SK-N-SH (cell line): ENCODE measurements at regions not wholly inside any gene's neighbourhood (a gene's known extent, or its start where the extent isn't known, plus 50 kb on each side); places are given as distances from the start of the nearest gene placed in this dataset.

Source experiments
- CTCF ChIA-PET: fragments of 300-600, 350-600 bp; formaldehyde crosslinking; extraction: SDS; loops from one replicate; lab custom pipeline; 2021; lab: Yijun Ruan, JAX
- POLR2A ChIA-PET: fragments of 350-600 bp; sonication (Branson Sonifier 250); formaldehyde crosslinking; extraction: SDS; loops from one replicate; lab custom pipeline; 2020; ENCODE audit warnings: antibody characterized with exemption, inconsistent platforms; lab: Yijun Ruan, JAX
- DNase-seq: peaks from one replicate; pipeline ENCODE4 v3.0.0; 2012
- H2AFZ ChIP-seq: fragments of 200-600 bp; sonication (generic); 2 replicates; pipeline ENCODE4 v1.8.1; 2016; ENCODE audit warnings: antibody characterized with exemption, mild to moderate bottlenecking, low read depth
- H3F3A ChIP-seq: fragments of 200-600 bp; sonication (generic); replicated peaks from 2 replicates; pipeline ENCODE3; 2016; ENCODE audit warnings: antibody characterized with exemption, mild to moderate bottlenecking; ENCODE audit not compliant: insufficient read depth
- H3K27ac ChIP-seq, 2 experiments: fragments of 200-500 bp in 1 of 2; fragments of 200-600 bp in 1 of 2; sonication (Bioruptor generic) in 1 of 2; sonication (generic), shearing (Covaris generic) in 1 of 2; 2 replicates each; pipeline versions ENCODE4 v1.5.1 to v1.6.1; 2014 to 2016; ENCODE audit warnings: low read depth in 2 of 2, inconsistent platforms in 1 of 2, low read length in 1 of 2, mild to moderate bottlenecking in 1 of 2, mixed read lengths in 1 of 2
- H3K27me3 ChIP-seq: fragments of 200-600 bp; sonication (generic), shearing (Covaris generic); 2 replicates; pipeline ENCODE4 v1.6.1; 2016; ENCODE audit warnings: mixed run types; ENCODE audit not compliant: insufficient read depth
- H3K36me3 ChIP-seq, 2 experiments: fragments of 200-500 bp in 1 of 2; fragments of 200-600 bp in 1 of 2; sonication (Bioruptor generic) in 1 of 2; sonication (generic) in 1 of 2; replicated peaks in 1 of 2; 2 replicates each; pipeline versions ENCODE3 to v1.5.1; 2014 to 2016; ENCODE audit warnings: low read length in 1 of 2, mild to moderate bottlenecking in 1 of 2; ENCODE audit not compliant: insufficient read depth in 2 of 2, control insufficient read depth in 1 of 2
- H3K4me1 ChIP-seq, 2 experiments: fragments of 200-500 bp in 1 of 2; fragments of 200-600 bp in 1 of 2; sonication (Bioruptor generic) in 1 of 2; sonication (generic), shearing (Covaris generic) in 1 of 2; 2 replicates each; pipeline versions ENCODE4 v1.5.1 to v1.6.1; 2014 to 2016; ENCODE audit warnings: low read depth in 1 of 2, low read length in 1 of 2, mixed run types in 1 of 2; ENCODE audit not compliant: insufficient read depth in 2 of 2, control insufficient read depth in 1 of 2
- H3K4me2 ChIP-seq: fragments of 200-600 bp; sonication (generic), shearing (Covaris generic); 2 replicates; pipeline ENCODE4 v1.6.1; 2017; ENCODE audit warnings: mixed run types
- H3K4me3 ChIP-seq, 2 experiments: fragments of 200-500 bp in 1 of 2; fragments of 200-600 bp in 1 of 2; sonication (Bioruptor generic) in 1 of 2; sonication (generic), shearing (Covaris generic) in 1 of 2; 2 replicates each; pipeline versions ENCODE4 v1.5.1 to v1.8.1; 2014 to 2016; ENCODE audit warnings: low read depth in 2 of 2, inconsistent platforms in 1 of 2, low read length in 1 of 2, mild to moderate bottlenecking in 1 of 2, mixed read lengths in 1 of 2, moderate library complexity in 1 of 2
- H3K79me2 ChIP-seq: fragments of 200-600 bp; sonication (generic); 2 replicates; pipeline ENCODE4 v1.8.1; 2017; ENCODE audit warnings: mild to moderate bottlenecking; ENCODE audit not compliant: insufficient read depth
- H3K9ac ChIP-seq: fragments of 200-600 bp; sonication (generic); 2 replicates; pipeline ENCODE4 v1.6.1; 2017; ENCODE audit warnings: mixed run types
- H3K9me2 ChIP-seq: fragments of 200-600 bp; sonication (generic); 2 replicates; pipeline ENCODE4 v1.6.1; 2017; ENCODE audit warnings: mixed run types
- H3K9me3 ChIP-seq: fragments of 200-600 bp; sonication (generic); 2 replicates; pipeline ENCODE4 v1.6.1; 2017; ENCODE audit warnings: mixed run types, mild to moderate bottlenecking, moderate library complexity
- H4K20me1 ChIP-seq: fragments of 200-600 bp; sonication (generic); 2 replicates; pipeline ENCODE4 v1.6.1; 2017; ENCODE audit warnings: mild to moderate bottlenecking, mixed run types; ENCODE audit not compliant: insufficient read depth
- ELF1 ChIP-seq: IDR thresholded peaks from 2 replicates; pipeline ENCODE4 v1.4.0; 2012
- EP300 ChIP-seq, 2 experiments: IDR thresholded peaks; 2 replicates each; pipeline versions ENCODE4 v1.4.0 to v1.6.1; 2012; ENCODE audit warnings: borderline replicate concordance in 1 of 2, low read depth in 1 of 2, low read length in 1 of 2
- EZH2phosphoT487 ChIP-seq: fragments of 200-600 bp; sonication (generic); IDR thresholded peaks from 2 replicates; pipeline ENCODE4 v1.6.1; 2017; ENCODE audit warnings: low read depth, mixed run types, mild to moderate bottlenecking, antibody characterized with exemption, moderate library complexity, borderline replicate concordance
- FOSL2 ChIP-seq: IDR thresholded peaks from 2 replicates; pipeline ENCODE4 v1.4.0; 2012; ENCODE audit warnings: low read depth, mild to moderate bottlenecking, moderate library complexity, borderline replicate concordance
- FOXJ3 ChIP-seq: sonication (generic); formaldehyde crosslinking; IDR thresholded peaks from 2 replicates; pipeline ENCODE4 v1.5.1; 2020; ENCODE audit warnings: mild to moderate bottlenecking, missing genetic modification reagents
- GATA2 ChIP-seq: sonication (generic); formaldehyde crosslinking; IDR thresholded peaks from 2 replicates; pipeline ENCODE4 v1.5.0; 2020; ENCODE audit warnings: mild to moderate bottlenecking, missing genetic modification reagents
- MEF2A ChIP-seq: IDR thresholded peaks from 2 replicates; pipeline ENCODE4 v1.4.0; 2012; ENCODE audit warnings: low read depth, borderline replicate concordance
- NFIC ChIP-seq: IDR thresholded peaks from 2 replicates; pipeline ENCODE4 v1.4.0; 2012; ENCODE audit warnings: borderline replicate concordance
- NRF1 ChIP-seq: IDR thresholded peaks from 2 replicates; pipeline ENCODE4 v1.6.1; 2012; ENCODE audit warnings: low read depth, mild to moderate bottlenecking, low read length
- POLR2AphosphoS5 ChIP-seq: IDR thresholded peaks from 2 replicates; pipeline ENCODE4 v1.6.1; 2012; ENCODE audit warnings: low read depth, low read length
- RAD21 ChIP-seq: IDR thresholded peaks from 2 replicates; pipeline ENCODE4 v1.6.1; 2012; ENCODE audit warnings: mild to moderate bottlenecking, low read length
- RXRA ChIP-seq: IDR thresholded peaks from 2 replicates; pipeline ENCODE4 v1.4.0; 2012; ENCODE audit warnings: low read depth, mild to moderate bottlenecking, borderline replicate concordance
- SIN3A ChIP-seq: IDR thresholded peaks from 2 replicates; pipeline ENCODE4 v1.6.1; 2012; ENCODE audit warnings: low read depth, mild to moderate bottlenecking, low read length, moderate library complexity, borderline replicate concordance
- TAF1 ChIP-seq: IDR thresholded peaks from 2 replicates; pipeline ENCODE4 v1.6.1; 2012; ENCODE audit warnings: low read depth, mild to moderate bottlenecking, low read length, moderate library complexity, borderline replicate concordance
- TCF12 ChIP-seq: IDR thresholded peaks from 2 replicates; pipeline ENCODE4 v1.4.0; 2012
- TEAD4 ChIP-seq: IDR thresholded peaks from 2 replicates; pipeline ENCODE4 v1.4.0; 2012; ENCODE audit warnings: mild to moderate bottlenecking, borderline replicate concordance; ENCODE audit not compliant: insufficient read depth
- USF1 ChIP-seq: IDR thresholded peaks from 2 replicates; pipeline ENCODE4 v1.4.0; 2012; ENCODE audit warnings: low read depth, borderline replicate concordance
- WGBS: methylation state at CpG from one replicate; pipeline ENCODE4 v1.1.6; 2017; ENCODE audit warnings: low lambda C conversion rate; 5-methylcytosine and 5-hydroxymethylcytosine counted together
- TF ChIP-seq, protein P1 (sequence below): fragments of 200-600 bp; sonication (generic); IDR thresholded peaks from 2 replicates; pipeline ENCODE4 v1.6.1; 2017; ENCODE audit warnings: antibody characterized with exemption, mild to moderate bottlenecking, moderate library complexity
- TF ChIP-seq, protein P2 (sequence below): IDR thresholded peaks from 2 replicates; pipeline ENCODE4; 2012
- TF ChIP-seq, protein P3 (sequence below): fragments of 150-350 bp; IDR thresholded peaks from 2 replicates; pipeline ENCODE4 v1.6.1; 2017; ENCODE audit warnings: antibody characterized with exemption, low read length, low read depth, borderline replicate concordance

DNA sequence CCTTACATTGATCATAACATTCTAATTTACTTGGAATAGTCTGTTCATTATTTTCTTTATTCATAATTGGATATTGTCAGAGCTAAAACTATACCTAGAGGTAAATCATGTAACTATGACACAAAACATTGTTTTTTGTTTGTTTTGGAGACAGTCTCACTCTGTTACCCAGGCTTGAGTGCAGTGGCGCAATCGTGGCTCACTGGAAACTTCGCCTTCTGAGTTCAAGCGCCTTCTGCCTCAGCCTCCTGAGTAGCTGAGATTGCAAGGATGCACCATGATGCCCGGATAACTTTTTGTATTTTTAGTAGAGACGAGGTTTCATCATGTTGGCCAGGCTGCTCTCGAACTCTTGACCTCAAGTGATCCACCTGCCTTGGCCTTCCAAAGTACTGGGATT is 265.2 kb downstream of the FBXO8 start:
- Histone ChIP-seq H3K9me3 (no peaks in the 10 kb centered on the region), H3K27ac (no peak overlapping the region), H3K36me3 (no peaks in the 10 kb centered on the region), H4K20me1 (no peaks in the 10 kb centered on the region), H3K4me1 (peaks cover 0 to 7% of the 10 kb centered on the region in 2 experiments; a peak in 2 of 4 replicates), H3K9me2 (no peaks in the 10 kb centered on the region), H3K4me3 (no peak overlapping the region), H3K27me3 (no peaks in the 10 kb centered on the region), H3K4me2 (no peak overlapping the region), H3K9ac (no peak overlapping the region), H3K79me2 (no peaks in the 10 kb centered on the region), H2AFZ (no peak overlapping the region), H3F3A (no peaks in the 10 kb centered on the region)
- WGBS: 92% methylated on average over 7 of the region's 7 CpGs
- TF ChIP-seq FOXJ3 (CRISPR knock-in tag): no peak
- TF ChIP-seq EZH2phosphoT487: no peak
- TF ChIP-seq, protein P1, sequence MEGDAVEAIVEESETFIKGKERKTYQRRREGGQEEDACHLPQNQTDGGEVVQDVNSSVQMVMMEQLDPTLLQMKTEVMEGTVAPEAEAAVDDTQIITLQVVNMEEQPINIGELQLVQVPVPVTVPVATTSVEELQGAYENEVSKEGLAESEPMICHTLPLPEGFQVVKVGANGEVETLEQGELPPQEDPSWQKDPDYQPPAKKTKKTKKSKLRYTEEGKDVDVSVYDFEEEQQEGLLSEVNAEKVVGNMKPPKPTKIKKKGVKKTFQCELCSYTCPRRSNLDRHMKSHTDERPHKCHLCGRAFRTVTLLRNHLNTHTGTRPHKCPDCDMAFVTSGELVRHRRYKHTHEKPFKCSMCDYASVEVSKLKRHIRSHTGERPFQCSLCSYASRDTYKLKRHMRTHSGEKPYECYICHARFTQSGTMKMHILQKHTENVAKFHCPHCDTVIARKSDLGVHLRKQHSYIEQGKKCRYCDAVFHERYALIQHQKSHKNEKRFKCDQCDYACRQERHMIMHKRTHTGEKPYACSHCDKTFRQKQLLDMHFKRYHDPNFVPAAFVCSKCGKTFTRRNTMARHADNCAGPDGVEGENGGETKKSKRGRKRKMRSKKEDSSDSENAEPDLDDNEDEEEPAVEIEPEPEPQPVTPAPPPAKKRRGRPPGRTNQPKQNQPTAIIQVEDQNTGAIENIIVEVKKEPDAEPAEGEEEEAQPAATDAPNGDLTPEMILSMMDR: no peak
- no peak for TF ChIP-seq NRF1
- TF ChIP-seq GATA2: no peak
- TF ChIP-seq TEAD4: no peak
- no peak for TF ChIP-seq TCF12
- no peak for TF ChIP-seq POLR2AphosphoS5
- TF ChIP-seq MEF2A: no peak
- no peak for TF ChIP-seq RAD21
- TF ChIP-seq USF1: no peak
- TF ChIP-seq FOSL2: no peak
- no peak for TF ChIP-seq RXRA
- TF ChIP-seq SIN3A: no peak
- TF ChIP-seq, protein P2, sequence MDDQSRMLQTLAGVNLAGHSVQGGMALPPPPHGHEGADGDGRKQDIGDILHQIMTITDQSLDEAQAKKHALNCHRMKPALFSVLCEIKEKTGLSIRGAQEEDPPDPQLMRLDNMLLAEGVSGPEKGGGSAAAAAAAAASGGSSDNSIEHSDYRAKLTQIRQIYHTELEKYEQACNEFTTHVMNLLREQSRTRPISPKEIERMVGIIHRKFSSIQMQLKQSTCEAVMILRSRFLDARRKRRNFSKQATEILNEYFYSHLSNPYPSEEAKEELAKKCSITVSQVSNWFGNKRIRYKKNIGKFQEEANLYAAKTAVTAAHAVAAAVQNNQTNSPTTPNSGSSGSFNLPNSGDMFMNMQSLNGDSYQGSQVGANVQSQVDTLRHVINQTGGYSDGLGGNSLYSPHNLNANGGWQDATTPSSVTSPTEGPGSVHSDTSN: no peak
- no peak for TF ChIP-seq NFIC
- TF ChIP-seq, protein P3, sequence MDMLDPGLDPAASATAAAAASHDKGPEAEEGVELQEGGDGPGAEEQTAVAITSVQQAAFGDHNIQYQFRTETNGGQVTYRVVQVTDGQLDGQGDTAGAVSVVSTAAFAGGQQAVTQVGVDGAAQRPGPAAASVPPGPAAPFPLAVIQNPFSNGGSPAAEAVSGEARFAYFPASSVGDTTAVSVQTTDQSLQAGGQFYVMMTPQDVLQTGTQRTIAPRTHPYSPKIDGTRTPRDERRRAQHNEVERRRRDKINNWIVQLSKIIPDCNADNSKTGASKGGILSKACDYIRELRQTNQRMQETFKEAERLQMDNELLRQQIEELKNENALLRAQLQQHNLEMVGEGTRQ: no peak
- no peak for TF ChIP-seq TAF1
- no peak for TF ChIP-seq ELF1
- no peak for TF ChIP-seq EP300 (IDR thresholded peaks at IDR 0.05; ENCODE audit: borderline replicate concordance in 1 of 2, low read depth in 1 of 2, low read length in 1 of 2)
- no peak for DNase-seq
- CTCF ChIA-PET: interaction anchor here (0.7 to 1.2 kb wide), 2 partner anchors 17 to 488 kb away, joined by 3 read pairs; no protein-coding TSS in a partner anchor
- POLR2A ChIA-PET: no interaction called here
